Esophagus squamous epithelium (tissue), 4 donors: ENCODE measurements at regions not wholly inside any gene's neighbourhood (a gene's known extent, or its start where the extent isn't known, plus 50 kb on each side); places are given as distances from the start of the nearest gene placed in this dataset.

Source experiments
- POLR2A ChIP-seq, 4 donors: fragments of 450-650 bp; IDR thresholded peaks; one replicate each; pipeline ENCODE4 v1.6.1; 2017; ENCODE audit warnings: antibody characterized with exemption in 4 of 4, mild to moderate bottlenecking in 4 of 4, moderate library complexity in 3 of 4
- TF ChIP-seq, protein P1 (sequence below), 6 experiments: fragments of 450-650 bp in 4 of 6; fragments of 200-600 bp in 2 of 6; sonication (generic) in 2 of 6; IDR thresholded peaks; one replicate each; pipeline ENCODE4 v1.5.1; 2016 to 2019; ENCODE audit warnings: antibody characterized with exemption in 6 of 6, mild to moderate bottlenecking in 4 of 6, moderate library complexity in 4 of 6

DNA sequence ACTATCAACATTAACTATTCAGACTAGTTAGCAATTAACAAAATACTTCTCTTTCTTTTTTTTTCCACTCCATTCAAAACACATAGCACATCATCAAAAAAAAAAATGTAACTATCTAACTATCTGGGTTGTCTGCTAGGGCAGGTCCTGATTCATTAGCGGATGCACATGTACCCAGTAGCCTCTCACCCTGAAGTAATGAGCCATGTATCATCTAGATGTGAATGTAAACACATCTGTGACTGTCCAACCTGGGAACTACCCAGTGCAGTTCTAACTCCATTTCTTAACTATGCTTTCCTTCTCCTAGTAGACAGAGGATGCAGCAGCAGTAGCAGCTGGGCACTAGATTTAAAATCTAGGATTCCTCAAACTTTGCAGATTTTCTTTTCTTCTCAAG, 183.1 kb upstream of the PIK3C3 start:
- no peak for TF ChIP-seq POLR2A (IDR thresholded peaks at IDR 0.05)
- TF ChIP-seq, protein P1, sequence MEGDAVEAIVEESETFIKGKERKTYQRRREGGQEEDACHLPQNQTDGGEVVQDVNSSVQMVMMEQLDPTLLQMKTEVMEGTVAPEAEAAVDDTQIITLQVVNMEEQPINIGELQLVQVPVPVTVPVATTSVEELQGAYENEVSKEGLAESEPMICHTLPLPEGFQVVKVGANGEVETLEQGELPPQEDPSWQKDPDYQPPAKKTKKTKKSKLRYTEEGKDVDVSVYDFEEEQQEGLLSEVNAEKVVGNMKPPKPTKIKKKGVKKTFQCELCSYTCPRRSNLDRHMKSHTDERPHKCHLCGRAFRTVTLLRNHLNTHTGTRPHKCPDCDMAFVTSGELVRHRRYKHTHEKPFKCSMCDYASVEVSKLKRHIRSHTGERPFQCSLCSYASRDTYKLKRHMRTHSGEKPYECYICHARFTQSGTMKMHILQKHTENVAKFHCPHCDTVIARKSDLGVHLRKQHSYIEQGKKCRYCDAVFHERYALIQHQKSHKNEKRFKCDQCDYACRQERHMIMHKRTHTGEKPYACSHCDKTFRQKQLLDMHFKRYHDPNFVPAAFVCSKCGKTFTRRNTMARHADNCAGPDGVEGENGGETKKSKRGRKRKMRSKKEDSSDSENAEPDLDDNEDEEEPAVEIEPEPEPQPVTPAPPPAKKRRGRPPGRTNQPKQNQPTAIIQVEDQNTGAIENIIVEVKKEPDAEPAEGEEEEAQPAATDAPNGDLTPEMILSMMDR (IDR thresholded peaks at IDR 0.05): no peak
